ENCODE measurements at regions not wholly inside any gene's neighbourhood (a gene's known extent, or its start where the extent isn't known, plus 50 kb on each side); places are given as distances from the start of the nearest gene placed in this dataset.

DNA sequence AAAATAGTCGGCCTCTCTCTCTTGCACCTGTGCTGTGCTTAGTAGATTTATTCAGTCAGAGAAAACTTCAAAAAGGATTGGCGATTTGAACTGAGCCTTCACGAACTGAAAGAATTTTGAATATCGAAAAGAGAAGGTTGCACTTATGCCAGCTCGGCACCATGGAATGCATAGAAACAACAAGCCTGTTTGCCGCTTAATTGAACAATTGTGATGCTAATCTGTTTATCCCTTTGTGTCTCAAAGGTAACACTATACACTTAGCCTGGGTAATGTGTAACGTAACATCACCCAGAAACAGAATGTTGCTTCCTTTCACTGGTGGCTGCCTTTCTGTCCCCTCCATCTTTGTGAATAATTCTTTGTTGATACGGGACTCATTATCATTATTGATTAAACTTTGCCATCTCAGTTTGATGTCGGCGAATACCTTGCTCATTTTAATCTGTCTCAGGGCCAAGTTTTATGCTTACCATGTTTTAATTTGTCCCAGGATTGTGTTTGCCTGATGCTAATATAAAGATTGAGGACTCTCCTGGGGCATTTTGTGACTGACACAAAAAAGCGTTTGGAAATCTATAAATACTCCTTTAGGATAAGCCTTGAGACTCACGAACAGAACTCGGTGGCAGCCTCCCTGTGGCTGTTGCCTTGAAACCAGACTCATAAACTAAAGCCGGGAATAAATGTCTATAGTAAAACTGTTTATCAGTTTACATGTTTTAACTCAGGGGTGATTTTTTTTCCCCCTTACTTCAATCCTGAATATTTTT lies 400.5 kb downstream of the RAPGEF2 start:
- intact Hi-C loops (cut with micrococcal nuclease; ENCODE audit: unreplicated experiment) (no loop called here), in situ Hi-C loops (cut with HindIII; ENCODE audit: low pct_unique_long_range_greater_than_20kb, low sequenced_read_pairs) (no loop called here)
- ATAC-seq (no peak), DNase-seq (ENCODE audit: low read depth, low spot score) (no peak)
- no peak for TF ChIP-seq SIN3A (IDR thresholded peaks at IDR 0.05; ENCODE audit: borderline replicate concordance, insufficient read depth, low read depth, low read length)
- TF ChIP-seq REST (IDR thresholded peaks at IDR 0.05; ENCODE audit: insufficient read depth in 1 of 2, low read depth in 2 of 2, low read length in 1 of 2) = no peak
- ChIA-PET POLR2A (no interaction called here), CTCF (no interaction called here)
- Histone ChIP-seq H3K9me3 (ENCODE audit: control insufficient read depth, insufficient read depth, low read depth, low read length) (no peaks in the 10 kb centered on the region), H3K27ac (ENCODE audit: low read length) (no peak overlapping the region), H3K36me3 (ENCODE audit: control insufficient read depth, insufficient read depth, low read length) (no peaks in the 10 kb centered on the region), H3K27me3 (ENCODE audit: control insufficient read depth, insufficient read depth, low read length) (no peaks in the 10 kb centered on the region), H3K4me3 (ENCODE audit: low read depth in 2 of 2, low read length in 2 of 2) (no peak overlapping the region), H3K4me1 (ENCODE audit: control insufficient read depth, insufficient read depth, low read length) (no peaks in the 10 kb centered on the region)
- no TSS peak for BruUV-seq (replicated peaks)

DNA sequence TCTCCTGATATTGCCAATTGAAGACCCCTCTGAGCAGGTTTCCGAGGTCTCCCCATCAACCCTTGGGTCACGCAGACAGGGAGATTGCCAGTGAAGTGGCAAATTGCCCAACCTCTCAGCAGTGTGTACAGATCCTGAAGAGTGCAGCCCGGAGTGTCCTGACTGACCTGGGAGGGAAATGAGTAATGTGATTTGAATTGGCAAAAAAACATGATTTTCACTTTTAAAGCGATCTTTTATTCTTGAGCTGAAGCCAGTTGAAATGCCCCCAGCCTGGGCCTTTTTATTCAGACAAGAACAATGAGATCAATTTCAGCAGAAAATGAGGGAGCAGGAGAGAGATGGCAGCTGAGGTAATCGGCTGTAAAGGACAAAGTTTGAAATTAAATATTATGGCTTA lies 401.8 kb downstream of the RAPGEF2 start:
- intact Hi-C loops (cut with micrococcal nuclease; ENCODE audit: unreplicated experiment) (no loop called here), in situ Hi-C loops (cut with HindIII; ENCODE audit: low pct_unique_long_range_greater_than_20kb, low sequenced_read_pairs) (no loop called here)
- Histone ChIP-seq H3K36me3 (ENCODE audit: control insufficient read depth, insufficient read depth, low read length) (no peaks in the 10 kb centered on the region), H3K9me3 (ENCODE audit: control insufficient read depth, insufficient read depth, low read depth, low read length) (no peaks in the 10 kb centered on the region), H3K27ac (ENCODE audit: low read length) (no peak overlapping the region), H3K4me3 (ENCODE audit: low read depth in 2 of 2, low read length in 2 of 2) (no peak overlapping the region), H3K27me3 (ENCODE audit: control insufficient read depth, insufficient read depth, low read length) (no peaks in the 10 kb centered on the region), H3K4me1 (ENCODE audit: control insufficient read depth, insufficient read depth, low read length) (no peaks in the 10 kb centered on the region)
- BruUV-seq (replicated peaks) = no TSS peak
- ChIA-PET CTCF (interaction anchor here (0.9 kb wide), 1 partner anchor 17 kb away, joined by 3 read pairs; no protein-coding TSS in a partner anchor), POLR2A (no interaction called here)
- TF ChIP-seq REST (IDR thresholded peaks at IDR 0.05; ENCODE audit: insufficient read depth in 1 of 2, low read depth in 2 of 2, low read length in 1 of 2) (no peak), POLR2AphosphoS5 (IDR thresholded peaks at IDR 0.05; ENCODE audit: low read depth, low read length) (no peak), TCF7L2 (IDR thresholded peaks at IDR 0.05; ENCODE audit: low read depth, low read length) (no peak), CTCF (IDR thresholded peaks at IDR 0.05) (no peak), SIN3A (IDR thresholded peaks at IDR 0.05; ENCODE audit: borderline replicate concordance, insufficient read depth, low read depth, low read length) (no peak)
- no peak for DNase-seq (ENCODE audit: low read depth, low spot score)
- no peak for ATAC-seq

Data from Panc1 (cell line).